Endodermal cell (in vitro differentiated cells): ENCODE measurements at regions not wholly inside any gene's neighbourhood (a gene's known extent, or its start where the extent isn't known, plus 50 kb on each side); places are given as distances from the start of the nearest gene placed in this dataset.
"Not testable (repeated sequence)": the region's sequence is repeated elsewhere in the genome, so short reads cannot be mapped to it uniquely, and the experiment has no call there.

Source experiments
- DNase-seq: peaks from one replicate; pipeline ENCODE4 v3.0.0-alpha.2; 2017
- H3K27ac ChIP-seq: 2 replicates; pipeline ENCODE4 v1.5.1; 2013; ENCODE audit warnings: mild to moderate bottlenecking, low read depth, low read length, moderate library complexity
- H3K27me3 ChIP-seq: 2 replicates; pipeline ENCODE4 v1.6.1; 2013; ENCODE audit warnings: mild to moderate bottlenecking, low read length, moderate library complexity; ENCODE audit not compliant: insufficient read depth, control insufficient read depth, poor library complexity, severe bottlenecking
- H3K36me3 ChIP-seq: 2 replicates; pipeline ENCODE4 v1.7.0; 2013; ENCODE audit warnings: mild to moderate bottlenecking, low read length, moderate library complexity; ENCODE audit not compliant: control insufficient read depth, insufficient read depth
- H3K4me1 ChIP-seq: one replicate; pipeline ENCODE4 v1.7.0; 2013; ENCODE audit warnings: low read length; ENCODE audit not compliant: control insufficient read depth, insufficient read depth
- H3K4me3 ChIP-seq: 2 replicates; pipeline ENCODE4 v1.5.1; 2013; ENCODE audit warnings: mild to moderate bottlenecking, low read length, moderate library complexity
- H3K9ac ChIP-seq: 2 replicates; pipeline ENCODE4 v1.6.1; 2013; ENCODE audit warnings: mild to moderate bottlenecking, low read length, moderate library complexity; ENCODE audit not compliant: poor library complexity, severe bottlenecking; ENCODE audit errors: extremely low read depth
- H3K9me3 ChIP-seq: 2 replicates; pipeline ENCODE4 v1.6.1; 2013; ENCODE audit warnings: mild to moderate bottlenecking, low read length, moderate library complexity; ENCODE audit not compliant: control insufficient read depth
- H3K27ac Mint-ChIP-seq: 2 replicates; pipeline ENCODE4 v1.8.0; 2020; ENCODE audit warnings: mixed read lengths
- H3K27me3 Mint-ChIP-seq: 2 replicates; pipeline ENCODE4 v1.8.0; 2021; ENCODE audit warnings: mild to moderate bottlenecking, mixed read lengths; ENCODE audit not compliant: insufficient read depth
- H3K36me3 Mint-ChIP-seq: 2 replicates; pipeline ENCODE4 v1.8.0; 2020; ENCODE audit warnings: low read depth, mixed read lengths
- H3K4me1 Mint-ChIP-seq: 2 replicates; pipeline ENCODE4 v1.8.0; 2020; ENCODE audit warnings: mixed read lengths
- H3K4me3 Mint-ChIP-seq: 2 replicates; pipeline ENCODE4 v1.8.0; 2020; ENCODE audit warnings: mild to moderate bottlenecking, moderate library complexity, mixed read lengths
- H3K9me3 Mint-ChIP-seq: 2 replicates; pipeline ENCODE4 v1.8.0; 2020; ENCODE audit warnings: mild to moderate bottlenecking, mixed read lengths
- CTCF ChIP-seq: fragments of 200-600 bp; sonication (generic); conservative IDR thresholded peaks from 2 replicates; pipeline ENCODE4 v1.5.0; 2021; ENCODE audit warnings: antibody characterized with exemption, mild to moderate bottlenecking
- WGBS, 2 experiments: methylation state at CpG; one replicate each; pipeline versions ENCODE4 v1.1.5 to v1.1.7; 2013; ENCODE audit warnings: missing lambda C conversion rate in 2 of 2, mixed read lengths in 1 of 2; ENCODE audit not compliant: insufficient coverage in 1 of 2, insufficient read length in 1 of 2; 5-methylcytosine and 5-hydroxymethylcytosine counted together

- Histone ChIP-seq H3K4me1 (no peaks in the 10 kb centered on the region), H3K27ac (no peak overlapping the region), H3K27me3 (no peaks in the 10 kb centered on the region), H3K9me3 (peaks cover 6% of the 10 kb centered on the region), H3K36me3 (peaks cover 4% of the 10 kb centered on the region), H3K4me3 (no peak overlapping the region), H3K9ac (no peak overlapping the region)
- Mint-ChIP-seq H3K4me3 (no peak overlapping the region), H3K36me3 (peaks cover 27% of the 10 kb centered on the region), H3K27ac (no peak overlapping the region), H3K27me3 (no peaks in the 10 kb centered on the region), H3K4me1 (peaks cover 19% of the 10 kb centered on the region), H3K9me3 (peaks cover 5% of the 10 kb centered on the region)
- no peak for DNase-seq
- WGBS, 2 experiments = 77 to 80% methylated on average over 6 to 7 of the region's 7 CpGs
- TF ChIP-seq CTCF = no peak
These were observed 134.4 kb downstream of the ZNF608 start for GRCh38 chr5:124612023-124612422.

DNA sequence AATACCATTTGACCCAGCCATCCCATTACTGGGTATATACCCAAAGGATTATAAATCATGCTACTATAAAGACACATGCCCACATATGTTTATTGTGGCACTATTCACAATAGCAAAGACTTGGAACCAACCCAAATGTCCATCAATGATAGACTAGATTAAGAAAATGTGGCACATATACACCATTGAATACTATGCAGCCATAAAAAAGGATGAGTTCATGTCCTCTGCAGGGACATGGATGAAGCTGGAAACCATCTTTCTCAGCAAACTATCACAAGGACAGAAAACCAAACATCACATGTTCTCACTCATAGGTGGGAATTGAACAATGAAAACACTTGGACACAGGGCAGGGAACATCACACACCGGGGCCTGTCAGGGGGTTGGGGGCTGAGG is 135.2 kb downstream of the ZNF608 start:
- H3K27me3 ChIP-seq, DNase-seq, H3K9me3 ChIP-seq, H3K9me3 Mint-ChIP-seq, H3K36me3 ChIP-seq, H3K27ac ChIP-seq, H3K4me3 ChIP-seq, H3K27ac Mint-ChIP-seq, H3K4me1 ChIP-seq, H3K9ac ChIP-seq, H3K4me3 Mint-ChIP-seq, H3K27me3 Mint-ChIP-seq: not testable (repeated sequence)
- 93% methylated on average over 1 of the region's 1 CpG; no CpG with 5 or more reads in 1 of the 2 experiments for WGBS, 2 experiments
- Mint-ChIP-seq H3K4me1 (peaks cover 17% of the 10 kb centered on the region), H3K36me3 (peaks cover 27% of the 10 kb centered on the region)

GRCh38 chr5:124609685-124610084 is 136.8 kb downstream of the ZNF608 start:
- H3K27me3 ChIP-seq, H3K9me3 Mint-ChIP-seq, H3K4me3 ChIP-seq, H3K27ac Mint-ChIP-seq, H3K4me3 Mint-ChIP-seq, H3K27ac ChIP-seq, H3K27me3 Mint-ChIP-seq, H3K4me1 ChIP-seq, DNase-seq, H3K9me3 ChIP-seq, H3K9ac ChIP-seq, H3K36me3 ChIP-seq: not testable (repeated sequence)
- H3K36me3 Mint-ChIP-seq = peaks cover 26% of the 10 kb centered on the region
- 100% methylated on average over 1 of the region's 1 CpG; no CpG with 5 or more reads in 1 of the 2 experiments for WGBS, 2 experiments
- H3K4me1 Mint-ChIP-seq = peaks cover 26% of the 10 kb centered on the region

DNA sequence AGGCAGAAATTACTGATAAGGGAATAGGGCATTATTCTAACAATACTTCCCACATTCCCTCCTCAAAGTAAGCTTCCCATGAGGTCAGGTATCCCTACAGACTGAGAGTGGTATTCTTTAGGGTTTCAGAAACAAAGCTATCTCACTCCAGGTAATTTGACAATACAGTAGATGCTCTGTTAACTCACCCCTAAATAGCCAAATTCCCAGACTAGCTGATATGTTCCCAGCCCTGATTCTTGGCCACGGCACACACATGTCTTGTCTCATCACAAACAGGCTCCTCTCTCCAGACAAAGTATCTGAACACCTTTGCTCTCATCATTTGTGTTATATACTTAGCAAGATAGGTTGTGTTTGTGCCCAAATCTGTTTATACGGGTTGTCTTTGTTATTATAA is 139.9 kb downstream of the ZNF608 start:
- Histone ChIP-seq H3K36me3 (peaks cover 10% of the 10 kb centered on the region), H3K9ac (no peak overlapping the region), H3K4me1 (peaks cover 9% of the 10 kb centered on the region), H3K9me3 (peaks cover 6% of the 10 kb centered on the region), H3K4me3 (no peak overlapping the region), H3K27me3 (no peaks in the 10 kb centered on the region), H3K27ac (no peak overlapping the region)
- Mint-ChIP-seq H3K36me3 (peaks cover 17% of the 10 kb centered on the region), H3K4me1 (peaks cover 30% of the 10 kb centered on the region), H3K27ac (no peak overlapping the region), H3K9me3 (peaks cover 5% of the 10 kb centered on the region), H3K27me3 (no peaks in the 10 kb centered on the region), H3K4me3 (no peak overlapping the region)
- 77% methylated on average over 2 of the region's 2 CpGs; no CpG with 5 or more reads in 1 of the 2 experiments for WGBS, 2 experiments
- no peak for DNase-seq
- no peak for TF ChIP-seq CTCF
